K562 (cell line): ENCODE measurements at regions not wholly inside any gene's neighbourhood (a gene's known extent, or its start where the extent isn't known, plus 50 kb on each side); places are given as distances from the start of the nearest gene placed in this dataset.

Source experiments
- CXXC5 ChIP-seq: fragments of 250-450 bp; sonication (Bioruptor Pico); IDR thresholded peaks from 2 replicates; pipeline ENCODE4 v1.8.0; 2022; ENCODE audit warnings: inconsistent platforms, mild to moderate bottlenecking, moderate library complexity
- FOS ChIP-seq: IDR thresholded peaks from 3 replicates; pipeline ENCODE4 v1.6.1; 2011; ENCODE audit not compliant: insufficient read length; ENCODE audit errors: extremely low read depth
- POLR2AphosphoS5 ChIP-seq: IDR thresholded peaks from 2 replicates; pipeline ENCODE4 v1.6.1; 2011; ENCODE audit warnings: mild to moderate bottlenecking, low read depth, low read length, moderate library complexity; ENCODE audit not compliant: control insufficient read depth, insufficient read depth
- REST ChIP-seq, 2 experiments: fragments of 450-650 bp; formaldehyde crosslinking in 1 of 2; IDR thresholded peaks; 2 replicates each; pipeline versions ENCODE4 v1.4.0 to v1.6.1; 2014 to 2020; ENCODE audit warnings: mild to moderate bottlenecking in 2 of 2, borderline replicate concordance in 1 of 2, low read depth in 1 of 2

- no peak for TF ChIP-seq FOS
- TF ChIP-seq CXXC5 (CRISPR knock-in tag) = no peak
- no peak for TF ChIP-seq REST (IDR thresholded peaks at IDR 0.05; ENCODE audit: borderline replicate concordance)
- TF ChIP-seq REST (CRISPR knock-in tag; IDR thresholded peaks at IDR 0.05; ENCODE audit: low read depth) = no peak
- no peak for TF ChIP-seq POLR2AphosphoS5
Observed at GRCh38 chr7:98553666-98554065, 63.4 kb upstream of the NPTX2 start.
